IMR-90 (cell line): ENCODE measurements at regions not wholly inside any gene's neighbourhood (a gene's known extent, or its start where the extent isn't known, plus 50 kb on each side); places are given as distances from the start of the nearest gene placed in this dataset.

Experiments
- ATAC-seq: fragments of 200-7000 bp; cut with Tn5 transposase; 2 replicates; pipeline ENCODE4 v1.9.1; 2020; ENCODE audit warnings: low read depth, mild to moderate bottlenecking, moderate library complexity
- BruUV-seq: library from RNA; stranded (reverse); fragments of 400-500 nt; replicated peaks from 2 replicates; lab custom pipeline; 2021; lab: Mats Ljungman, UMichigan
- CTCF ChIA-PET: fragments of 300-600 bp; formaldehyde crosslinking; extraction: SDS; loops from one replicate; lab custom pipeline; 2021; ENCODE audit warnings: antibody characterized with exemption; lab: Yijun Ruan, JAX
- POLR2A ChIA-PET: fragments of 300-600 bp; sonication (Branson Sonifier 250); formaldehyde crosslinking; loops from one replicate; lab custom pipeline; 2022; ENCODE audit warnings: antibody characterized with exemption; ENCODE audit not compliant: unreplicated experiment; lab: Charles Lee
- DNase-seq: peaks from one replicate; pipeline ENCODE4 v3.0.0; 2013
- H2AFZ ChIP-seq: replicated peaks from 2 replicates; pipeline ENCODE3; 2013; ENCODE audit warnings: low read length, mild to moderate bottlenecking; ENCODE audit not compliant: poor library complexity
- H2AK5ac ChIP-seq: 2 replicates; pipeline ENCODE4 v1.6.1; 2013; ENCODE audit warnings: low read depth, low read length, inconsistent platforms
- H2AK9ac ChIP-seq: replicated peaks from 2 replicates; pipeline ENCODE3; 2013; ENCODE audit warnings: mild to moderate bottlenecking, low read depth, low read length, moderate library complexity; ENCODE audit not compliant: poor library complexity
- H2BK120ac ChIP-seq: 2 replicates; pipeline ENCODE4 v1.6.1; 2013; ENCODE audit warnings: low read depth, low read length, inconsistent platforms
- H2BK15ac ChIP-seq: 3 replicates; pipeline ENCODE4 v1.6.1; 2013; ENCODE audit warnings: low read depth, low read length, inconsistent platforms
- H2BK20ac ChIP-seq: 2 replicates; pipeline ENCODE4 v1.6.1; 2013; ENCODE audit warnings: low read depth, mild to moderate bottlenecking, inconsistent platforms, low read length, moderate library complexity
- H2BK5ac ChIP-seq: 2 replicates; pipeline ENCODE4 v1.6.1; 2013; ENCODE audit warnings: mild to moderate bottlenecking, low read depth, low read length, inconsistent platforms; ENCODE audit not compliant: poor library complexity, severe bottlenecking
- H3K14ac ChIP-seq: replicated peaks from 2 replicates; pipeline ENCODE4 v1.6.1; 2013; ENCODE audit warnings: low read depth, low read length, inconsistent platforms
- H3K18ac ChIP-seq: 2 replicates; pipeline ENCODE4 v1.6.1; 2013; ENCODE audit warnings: low read depth, low read length, control low read depth
- H3K23ac ChIP-seq: 2 replicates; pipeline ENCODE4 v1.6.1; 2013; ENCODE audit warnings: low read depth, low read length, inconsistent platforms
- H3K27ac ChIP-seq: 2 replicates; pipeline ENCODE4 v1.5.1; 2013; ENCODE audit warnings: mild to moderate bottlenecking, control low read depth, low read length; ENCODE audit not compliant: insufficient read depth
- H3K27me3 ChIP-seq: 2 replicates; pipeline ENCODE4 v1.6.1; 2013; ENCODE audit warnings: low read length; ENCODE audit not compliant: control insufficient read depth, insufficient read depth
- H3K36me3 ChIP-seq: 2 replicates; pipeline ENCODE4 v1.6.1; 2013; ENCODE audit warnings: low read length, mixed read lengths; ENCODE audit not compliant: control insufficient read depth, insufficient read depth
- H3K4ac ChIP-seq: 2 replicates; pipeline ENCODE4 v1.6.1; 2013; ENCODE audit warnings: low read depth, low read length, inconsistent platforms
- H3K4me1 ChIP-seq: 2 replicates; pipeline ENCODE4 v1.6.1; 2013; ENCODE audit warnings: low read length, mixed read lengths; ENCODE audit not compliant: control insufficient read depth, insufficient read depth
- H3K4me2 ChIP-seq: 2 replicates; pipeline ENCODE4 v1.6.1; 2013; ENCODE audit warnings: low read depth, mild to moderate bottlenecking, control low read depth, low read length, moderate library complexity
- H3K4me3 ChIP-seq: 2 replicates; pipeline ENCODE4 v1.5.1; 2013; ENCODE audit warnings: low read depth, mild to moderate bottlenecking, control low read depth, low read length, moderate library complexity; ENCODE audit not compliant: insufficient read depth
- H3K56ac ChIP-seq: 2 replicates; pipeline ENCODE4 v1.6.1; 2013; ENCODE audit warnings: low read length, inconsistent platforms; ENCODE audit not compliant: insufficient read depth; ENCODE audit errors: extremely low read depth
- H3K79me1 ChIP-seq, 2 experiments: 2 replicates each; pipeline ENCODE4 v1.6.1; 2013; ENCODE audit warnings: low read length in 2 of 2, inconsistent platforms in 1 of 2, low read depth in 1 of 2
- H3K9ac ChIP-seq: 2 replicates; pipeline ENCODE4 v1.6.1; 2013; ENCODE audit warnings: low read depth, low read length, control low read depth
- H3K9me1 ChIP-seq: 2 replicates; pipeline ENCODE4 v1.6.1; 2013; ENCODE audit warnings: low read length, inconsistent platforms; ENCODE audit not compliant: insufficient read depth
- H3K9me3 ChIP-seq: 2 replicates; pipeline ENCODE4 v1.6.1; 2013; ENCODE audit warnings: low read length; ENCODE audit not compliant: control insufficient read depth, insufficient read depth
- H4K20me1 ChIP-seq: 2 replicates; pipeline ENCODE4 v1.6.1; 2013; ENCODE audit warnings: low read length, inconsistent platforms; ENCODE audit not compliant: insufficient read depth
- H4K5ac ChIP-seq: 2 replicates; pipeline ENCODE4 v1.6.1; 2013; ENCODE audit warnings: mild to moderate bottlenecking, low read depth, low read length, control low read depth
- H4K8ac ChIP-seq, 2 experiments: 2 replicates each; pipeline ENCODE4 v1.6.1; 2013; ENCODE audit warnings: low read depth in 2 of 2, low read length in 2 of 2, control low read depth in 1 of 2, inconsistent platforms in 1 of 2
- H4K91ac ChIP-seq: 2 replicates; pipeline ENCODE4 v1.6.1; 2013; ENCODE audit warnings: low read depth, low read length, inconsistent platforms; ENCODE audit not compliant: insufficient read depth
- FOS ChIP-seq: fragments of 150-350 bp; IDR thresholded peaks from 2 replicates; pipeline ENCODE4 v1.6.1; 2016; ENCODE audit warnings: low read depth, low read length
- RFX5 ChIP-seq: IDR thresholded peaks from 2 replicates; pipeline ENCODE4 v1.8.0; 2012; ENCODE audit warnings: low read depth, mild to moderate bottlenecking, low read length, moderate library complexity
- SMC3 ChIP-seq: fragments of 150-350 bp; IDR thresholded peaks from 2 replicates; pipeline ENCODE4 v1.6.1; 2016; ENCODE audit warnings: low read depth, mild to moderate bottlenecking, antibody characterized with exemption, low read length, moderate library complexity
- WGBS, 2 experiments: methylation state at CpG; one replicate each; pipeline versions ENCODE4 v1.1.5 to v1.1.7; 2013; ENCODE audit warnings: missing lambda C conversion rate in 2 of 2; ENCODE audit not compliant: insufficient read length in 1 of 2; ENCODE audit errors: extremely low coverage in 2 of 2; 5-methylcytosine and 5-hydroxymethylcytosine counted together
- dilution Hi-C: fragments of 300-500 bp; cut with HindIII; formaldehyde crosslinking; loops from one replicate; pipeline ENCODE4 v1.14.3; 2018; ENCODE audit warnings: low sequenced_read_pairs; ENCODE audit not compliant: unreplicated experiment
- in situ Hi-C: fragments of 300-500 bp; cut with MboI; formaldehyde crosslinking; loops from 3 replicates; pipeline ENCODE4 v1.14.3; 2019; ENCODE audit warnings: low sequenced_read_pairs, inconsistent platforms, mixed read lengths
- intact Hi-C: fragments of 100-400 bp; cut with micrococcal nuclease; formaldehyde crosslinking; loops from 2 replicates; pipeline ENCODE4 v1.10.0; 2022

GRCh38 chr2:120431386-120432292 is 85.7 kb downstream of the INHBB start (continued):
- no peak for TF ChIP-seq SMC3

GRCh38 chr2:120432293-120432975 is 86.5 kb downstream of the INHBB start:
- Histone ChIP-seq H3K79me1 (no peaks in the 10 kb centered on the region), H3K4me1 (no peaks in the 10 kb centered on the region), H3K9me3 (no peaks in the 10 kb centered on the region), H3K4me3 (no peak overlapping the region), H3K36me3 (no peaks in the 10 kb centered on the region), H2BK5ac (no peak overlapping the region), H3K14ac (no peak overlapping the region), H4K5ac (no peak overlapping the region), H2AK9ac (no peak overlapping the region), H2AK5ac (no peak overlapping the region), H3K56ac (no peak overlapping the region), H4K91ac (no peak overlapping the region), H4K20me1 (no peaks in the 10 kb centered on the region), H2BK15ac (no peak overlapping the region), H4K8ac (no peak overlapping the region), H3K4me2 (no peak overlapping the region), H3K18ac (no peak overlapping the region), H3K23ac (no peak overlapping the region), H2BK120ac (no peak overlapping the region), H3K9ac (no peak overlapping the region), H3K4ac (no peak overlapping the region), H2AFZ (no peak overlapping the region), H3K27ac (no peak overlapping the region), H3K9me1 (no peaks in the 10 kb centered on the region), H3K27me3 (peaks cover 67% of the 10 kb centered on the region), H2BK20ac (no peak overlapping the region)
- TF ChIP-seq RFX5 (no peak), FOS (no peak)
- no peak for ATAC-seq
- dilution Hi-C loops: no loop called here
- no peak for DNase-seq
- ChIA-PET POLR2A (no interaction called here), CTCF (no interaction called here)
- intact Hi-C loops: no loop called here
- in situ Hi-C loops: no loop called here
- WGBS, 2 experiments: 87% methylated on average over 9 of the region's 24 CpGs; no CpG with 5 or more reads in 1 of the 2 experiments
- BruUV-seq: no TSS peak
